H1 (cell line): ENCODE measurements at regions not wholly inside any gene's neighbourhood (a gene's known extent, or its start where the extent isn't known, plus 50 kb on each side); places are given as distances from the start of the nearest gene placed in this dataset.

Source experiments
- YY1 ChIP-seq: IDR thresholded peaks from 2 replicates; pipeline ENCODE4 v1.6.1; 2011; ENCODE audit warnings: low read depth, mild to moderate bottlenecking, low read length
- TF ChIP-seq, protein P1 (sequence below): IDR thresholded peaks from 2 replicates; pipeline ENCODE4 v1.6.1; 2012; ENCODE audit warnings: inconsistent platforms

GRCh38 chr3:73697020-73697419 lies 72.3 kb upstream of the PDZRN3 start:
- TF ChIP-seq YY1, result no peak
- TF ChIP-seq, protein P1, sequence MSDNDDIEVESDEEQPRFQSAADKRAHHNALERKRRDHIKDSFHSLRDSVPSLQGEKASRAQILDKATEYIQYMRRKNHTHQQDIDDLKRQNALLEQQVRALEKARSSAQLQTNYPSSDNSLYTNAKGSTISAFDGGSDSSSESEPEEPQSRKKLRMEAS, result no peak
